ENCODE measurements at regions not wholly inside any gene's neighbourhood (a gene's known extent, or its start where the extent isn't known, plus 50 kb on each side); places are given as distances from the start of the nearest gene placed in this dataset.

- no CpG with 5 or more reads among the region's 4 CpGs for WGBS (ENCODE audit: extremely low coverage, insufficient coverage, low lambda C conversion rate)
Observed at GRCh38 chr12:98121963-98122362, 393.4 kb upstream of the TMPO start.

GRCh38 chr12:98123021-98123461 is 392.3 kb upstream of the TMPO start:
- Histone ChIP-seq H4K8ac (ENCODE audit: low read depth, low read length) (no peak overlapping the region), H2AK5ac (ENCODE audit: low read length) (no peak overlapping the region), H3K36me3 (ENCODE audit: control insufficient read depth, insufficient read depth, low read length) (no peaks in the 10 kb centered on the region), H3K79me1 (ENCODE audit: low read length) (no peaks in the 10 kb centered on the region), H2BK5ac (ENCODE audit: low read length) (no peak overlapping the region), H3K4ac (ENCODE audit: low read depth, low read length) (no peak overlapping the region), H3K18ac (ENCODE audit: low read length) (no peak overlapping the region), H3K56ac (ENCODE audit: low read length) (no peak overlapping the region), H3K4me3 (ENCODE audit: low read length) (no peak overlapping the region), H2BK120ac (ENCODE audit: low read depth, low read length) (no peak overlapping the region), H3K27ac (ENCODE audit: low read depth, low read length) (no peak overlapping the region), H3K4me1 (ENCODE audit: control insufficient read depth, low read depth, low read length) (peaks cover 2% of the 10 kb centered on the region), H3K23ac (ENCODE audit: low read length) (no peak overlapping the region), H3K27me3 (ENCODE audit: insufficient read depth, low read length, poor library complexity) (no peaks in the 10 kb centered on the region), H4K5ac (ENCODE audit: low read length) (no peak overlapping the region), H3K79me2 (ENCODE audit: control insufficient read depth, insufficient read depth, low read length) (no peaks in the 10 kb centered on the region), H3K9ac (ENCODE audit: low read length) (no peak overlapping the region), H2BK15ac (replicated peaks; ENCODE audit: low read depth) (no peak overlapping the region), H3K4me2 (ENCODE audit: low read length) (no peak overlapping the region)
- peak; percentile 31 for DNase-seq
- no CpG with 5 or more reads among the region's 3 CpGs for WGBS (ENCODE audit: extremely low coverage, insufficient coverage, low lambda C conversion rate)

More at GRCh38 chr12:98121963-98122362, 393.4 kb upstream of the TMPO start:
- H3K4ac ChIP-seq (ENCODE audit: low read depth, low read length), result no peak overlapping the region
- no peak overlapping the region for H2BK120ac ChIP-seq (ENCODE audit: low read depth, low read length)
- H3K27me3 ChIP-seq (ENCODE audit: insufficient read depth, low read length, poor library complexity), result no peaks in the 10 kb centered on the region
- H4K8ac ChIP-seq (ENCODE audit: low read depth, low read length), result no peak overlapping the region
- H3K79me1 ChIP-seq (ENCODE audit: low read length), result no peaks in the 10 kb centered on the region
- no peak overlapping the region for H3K9ac ChIP-seq (ENCODE audit: low read length)
- no peak overlapping the region for H2AK5ac ChIP-seq (ENCODE audit: low read length)
- no peaks in the 10 kb centered on the region for H3K79me2 ChIP-seq (ENCODE audit: control insufficient read depth, insufficient read depth, low read length)
- no peak overlapping the region for H3K56ac ChIP-seq (ENCODE audit: low read length)
- no peak overlapping the region for H3K27ac ChIP-seq (ENCODE audit: low read depth, low read length)
- no peaks in the 10 kb centered on the region for H3K36me3 ChIP-seq (ENCODE audit: control insufficient read depth, insufficient read depth, low read length)
- H4K5ac ChIP-seq (ENCODE audit: low read length), result no peak overlapping the region
- no peak overlapping the region for H2BK5ac ChIP-seq (ENCODE audit: low read length)
- no peak for DNase-seq
- H3K4me3 ChIP-seq (ENCODE audit: low read length), result no peak overlapping the region
- no peak overlapping the region for H3K4me2 ChIP-seq (ENCODE audit: low read length)
- no peak overlapping the region for H3K18ac ChIP-seq (ENCODE audit: low read length)
- no peak overlapping the region for H3K23ac ChIP-seq (ENCODE audit: low read length)
- no peak overlapping the region for H2BK15ac ChIP-seq (replicated peaks; ENCODE audit: low read depth)
- peaks cover 2% of the 10 kb centered on the region for H3K4me1 ChIP-seq (ENCODE audit: control insufficient read depth, low read depth, low read length)

GRCh38 chr12:98126637-98127335 is 388.6 kb upstream of the TMPO start:
- Histone ChIP-seq H3K23ac (ENCODE audit: low read length) (no peak overlapping the region), H3K27me3 (ENCODE audit: insufficient read depth, low read length, poor library complexity) (no peaks in the 10 kb centered on the region), H3K9ac (ENCODE audit: low read length) (no peak overlapping the region), H3K4ac (ENCODE audit: low read depth, low read length) (no peak overlapping the region), H3K4me3 (ENCODE audit: low read length) (no peak overlapping the region), H4K8ac (ENCODE audit: low read depth, low read length) (no peak overlapping the region), H2BK5ac (ENCODE audit: low read length) (no peak overlapping the region), H3K79me2 (ENCODE audit: control insufficient read depth, insufficient read depth, low read length) (no peaks in the 10 kb centered on the region), H3K4me1 (ENCODE audit: control insufficient read depth, low read depth, low read length) (peaks cover 2% of the 10 kb centered on the region), H3K36me3 (ENCODE audit: control insufficient read depth, insufficient read depth, low read length) (no peaks in the 10 kb centered on the region), H2AK5ac (ENCODE audit: low read length) (no peak overlapping the region), H4K5ac (ENCODE audit: low read length) (no peak overlapping the region), H3K56ac (ENCODE audit: low read length) (no peak overlapping the region), H3K18ac (ENCODE audit: low read length) (no peak overlapping the region), H2BK120ac (ENCODE audit: low read depth, low read length) (no peak overlapping the region), H3K27ac (ENCODE audit: low read depth, low read length) (no peak overlapping the region), H3K79me1 (ENCODE audit: low read length) (no peaks in the 10 kb centered on the region), H3K4me2 (ENCODE audit: low read length) (no peak overlapping the region), H2BK15ac (replicated peaks; ENCODE audit: low read depth) (no peak overlapping the region)
- WGBS (ENCODE audit: extremely low coverage, insufficient coverage, low lambda C conversion rate), result no CpG with 5 or more reads among the region's 12 CpGs
- DNase-seq, result peak; percentile 21

- Histone ChIP-seq H4K5ac (ENCODE audit: low read length) (no peak overlapping the region), H3K4me1 (ENCODE audit: control insufficient read depth, low read depth, low read length) (peaks cover 2% of the 10 kb centered on the region), H3K79me2 (ENCODE audit: control insufficient read depth, insufficient read depth, low read length) (no peaks in the 10 kb centered on the region), H3K4me2 (ENCODE audit: low read length) (no peak overlapping the region), H2BK15ac (replicated peaks; ENCODE audit: low read depth) (no peak overlapping the region), H2AK5ac (ENCODE audit: low read length) (no peak overlapping the region), H3K4me3 (ENCODE audit: low read length) (no peak overlapping the region), H3K4ac (ENCODE audit: low read depth, low read length) (no peak overlapping the region), H3K9ac (ENCODE audit: low read length) (no peak overlapping the region), H3K56ac (ENCODE audit: low read length) (no peak overlapping the region), H2BK120ac (ENCODE audit: low read depth, low read length) (no peak overlapping the region), H3K27ac (ENCODE audit: low read depth, low read length) (no peak overlapping the region), H3K23ac (ENCODE audit: low read length) (no peak overlapping the region), H3K36me3 (ENCODE audit: control insufficient read depth, insufficient read depth, low read length) (no peaks in the 10 kb centered on the region), H3K79me1 (ENCODE audit: low read length) (no peaks in the 10 kb centered on the region), H4K8ac (ENCODE audit: low read depth, low read length) (no peak overlapping the region), H2BK5ac (ENCODE audit: low read length) (no peak overlapping the region), H3K18ac (ENCODE audit: low read length) (no peak overlapping the region), H3K27me3 (ENCODE audit: insufficient read depth, low read length, poor library complexity) (no peaks in the 10 kb centered on the region)
- peak; percentile 46 for DNase-seq
- no CpG with 5 or more reads among the region's 3 CpGs for WGBS (ENCODE audit: extremely low coverage, insufficient coverage, low lambda C conversion rate)
Observed at GRCh38 chr12:98127336-98127679, 388.1 kb upstream of the TMPO start.

GRCh38 chr12:98127854-98128253 is 387.5 kb upstream of the TMPO start:
- no peaks in the 10 kb centered on the region for H3K79me1 ChIP-seq (ENCODE audit: low read length)
- H3K56ac ChIP-seq (ENCODE audit: low read length), result no peak overlapping the region
- H3K4me1 ChIP-seq (ENCODE audit: control insufficient read depth, low read depth, low read length), result peaks cover 2% of the 10 kb centered on the region
- no peak overlapping the region for H3K4ac ChIP-seq (ENCODE audit: low read depth, low read length)
- no peaks in the 10 kb centered on the region for H3K79me2 ChIP-seq (ENCODE audit: control insufficient read depth, insufficient read depth, low read length)
- no peak overlapping the region for H3K23ac ChIP-seq (ENCODE audit: low read length)
- no peaks in the 10 kb centered on the region for H3K36me3 ChIP-seq (ENCODE audit: control insufficient read depth, insufficient read depth, low read length)
- H3K9ac ChIP-seq (ENCODE audit: low read length), result no peak overlapping the region
- no peak overlapping the region for H4K5ac ChIP-seq (ENCODE audit: low read length)
- no peak overlapping the region for H3K4me2 ChIP-seq (ENCODE audit: low read length)
- no peak for DNase-seq
- no peak overlapping the region for H2AK5ac ChIP-seq (ENCODE audit: low read length)
- no peak overlapping the region for H4K8ac ChIP-seq (ENCODE audit: low read depth, low read length)
- no peak overlapping the region for H2BK5ac ChIP-seq (ENCODE audit: low read length)
- no peak overlapping the region for H3K27ac ChIP-seq (ENCODE audit: low read depth, low read length)
- H3K4me3 ChIP-seq (ENCODE audit: low read length), result no peak overlapping the region
- H2BK120ac ChIP-seq (ENCODE audit: low read depth, low read length), result no peak overlapping the region
- no peaks in the 10 kb centered on the region for H3K27me3 ChIP-seq (ENCODE audit: insufficient read depth, low read length, poor library complexity)
- no peak overlapping the region for H2BK15ac ChIP-seq (replicated peaks; ENCODE audit: low read depth)
- H3K18ac ChIP-seq (ENCODE audit: low read length), result no peak overlapping the region

GRCh38 chr12:98136544-98136943 is 378.8 kb upstream of the TMPO start:
- H3K27me3 ChIP-seq (ENCODE audit: insufficient read depth, low read length, poor library complexity), result no peaks in the 10 kb centered on the region
- no peak overlapping the region for H2BK5ac ChIP-seq (ENCODE audit: low read length)
- no peak for DNase-seq
- WGBS (ENCODE audit: extremely low coverage, insufficient coverage, low lambda C conversion rate), result no CpG with 5 or more reads among the region's 2 CpGs
- H3K79me1 ChIP-seq (ENCODE audit: low read length), result no peaks in the 10 kb centered on the region
- H3K4me1 ChIP-seq (ENCODE audit: control insufficient read depth, low read depth, low read length), result no peaks in the 10 kb centered on the region
- no peaks in the 10 kb centered on the region for H3K36me3 ChIP-seq (ENCODE audit: control insufficient read depth, insufficient read depth, low read length)
- no peak overlapping the region for H2BK15ac ChIP-seq (replicated peaks; ENCODE audit: low read depth)
- H3K4ac ChIP-seq (ENCODE audit: low read depth, low read length), result no peak overlapping the region
- H3K23ac ChIP-seq (ENCODE audit: low read length), result no peak overlapping the region
- H2BK120ac ChIP-seq (ENCODE audit: low read depth, low read length), result no peak overlapping the region
- H4K5ac ChIP-seq (ENCODE audit: low read length), result no peak overlapping the region
- H3K9ac ChIP-seq (ENCODE audit: low read length), result no peak overlapping the region
- no peak overlapping the region for H2AK5ac ChIP-seq (ENCODE audit: low read length)
- no peak overlapping the region for H3K56ac ChIP-seq (ENCODE audit: low read length)
- no peak overlapping the region for H3K27ac ChIP-seq (ENCODE audit: low read depth, low read length)
- no peak overlapping the region for H4K8ac ChIP-seq (ENCODE audit: low read depth, low read length)
- no peaks in the 10 kb centered on the region for H3K79me2 ChIP-seq (ENCODE audit: control insufficient read depth, insufficient read depth, low read length)
- H3K4me3 ChIP-seq (ENCODE audit: low read length), result no peak overlapping the region
- H3K4me2 ChIP-seq (ENCODE audit: low read length), result no peak overlapping the region
- H3K18ac ChIP-seq (ENCODE audit: low read length), result no peak overlapping the region

All from mesendoderm (in vitro differentiated cells).